ENCODE measurements at regions not wholly inside any gene's neighbourhood (a gene's known extent, or its start where the extent isn't known, plus 50 kb on each side); places are given as distances from the start of the nearest gene placed in this dataset.

GRCh38 chr9:116027511-116027910 lies 126.1 kb upstream of the PAPPA start:
- TF ChIP-seq, protein P1, sequence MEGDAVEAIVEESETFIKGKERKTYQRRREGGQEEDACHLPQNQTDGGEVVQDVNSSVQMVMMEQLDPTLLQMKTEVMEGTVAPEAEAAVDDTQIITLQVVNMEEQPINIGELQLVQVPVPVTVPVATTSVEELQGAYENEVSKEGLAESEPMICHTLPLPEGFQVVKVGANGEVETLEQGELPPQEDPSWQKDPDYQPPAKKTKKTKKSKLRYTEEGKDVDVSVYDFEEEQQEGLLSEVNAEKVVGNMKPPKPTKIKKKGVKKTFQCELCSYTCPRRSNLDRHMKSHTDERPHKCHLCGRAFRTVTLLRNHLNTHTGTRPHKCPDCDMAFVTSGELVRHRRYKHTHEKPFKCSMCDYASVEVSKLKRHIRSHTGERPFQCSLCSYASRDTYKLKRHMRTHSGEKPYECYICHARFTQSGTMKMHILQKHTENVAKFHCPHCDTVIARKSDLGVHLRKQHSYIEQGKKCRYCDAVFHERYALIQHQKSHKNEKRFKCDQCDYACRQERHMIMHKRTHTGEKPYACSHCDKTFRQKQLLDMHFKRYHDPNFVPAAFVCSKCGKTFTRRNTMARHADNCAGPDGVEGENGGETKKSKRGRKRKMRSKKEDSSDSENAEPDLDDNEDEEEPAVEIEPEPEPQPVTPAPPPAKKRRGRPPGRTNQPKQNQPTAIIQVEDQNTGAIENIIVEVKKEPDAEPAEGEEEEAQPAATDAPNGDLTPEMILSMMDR (IDR thresholded peaks at IDR 0.05) = no peak
- no peak for TF ChIP-seq EP300 (IDR thresholded peaks at IDR 0.05)
